Small intestine (tissue), 7 donors: ENCODE measurements at regions not wholly inside any gene's neighbourhood (a gene's known extent, or its start where the extent isn't known, plus 50 kb on each side); places are given as distances from the start of the nearest gene placed in this dataset.

Experiments
- DNase-seq, 2 donors: peaks; one replicate each; pipeline versions ENCODE4 v3.0.0 to v3.0.0-alpha.2; 2013
- FAIRE-seq: peaks from 2 replicates; lab custom pipeline; 2012; peaks lifted over from hg19 to GRCh38; lab: Jason Lieb, UNC
- H3K27ac ChIP-seq, 3 donors: one replicate each; pipeline ENCODE4 v1.5.1; 2013; ENCODE audit warnings: low read length in 2 of 3, mild to moderate bottlenecking in 2 of 3, control low read depth in 1 of 3, inconsistent platforms in 1 of 3, low read depth in 1 of 3, moderate library complexity in 1 of 3
- H3K27me3 ChIP-seq, 3 donors: one replicate each; pipeline ENCODE4 v1.6.1; 2013; ENCODE audit warnings: low read length in 3 of 3, inconsistent platforms in 1 of 3; ENCODE audit not compliant: control insufficient read depth in 3 of 3, insufficient read depth in 3 of 3
- H3K36me3 ChIP-seq, 3 donors: one replicate each; pipeline ENCODE4 v1.6.1; 2013; ENCODE audit warnings: low read length in 3 of 3, inconsistent platforms in 1 of 3, low read depth in 1 of 3, mild to moderate bottlenecking in 1 of 3, moderate library complexity in 1 of 3; ENCODE audit not compliant: control insufficient read depth in 3 of 3, insufficient read depth in 2 of 3
- H3K4me1 ChIP-seq, 3 donors: one replicate each; pipeline ENCODE4 v1.6.1; 2013; ENCODE audit warnings: low read length in 2 of 3, inconsistent platforms in 1 of 3, low read depth in 1 of 3, mild to moderate bottlenecking in 1 of 3, moderate library complexity in 1 of 3; ENCODE audit not compliant: control insufficient read depth in 3 of 3, insufficient read depth in 2 of 3
- H3K4me3 ChIP-seq, 3 donors: one replicate each; pipeline ENCODE4 v1.5.1; 2013; ENCODE audit warnings: low read length in 3 of 3, control low read depth in 1 of 3, inconsistent platforms in 1 of 3, low read depth in 1 of 3, mild to moderate bottlenecking in 1 of 3, moderate library complexity in 1 of 3
- H3K9me3 ChIP-seq, 2 donors: one replicate each; pipeline ENCODE4 v1.6.1; 2013; ENCODE audit warnings: low read depth in 1 of 2, low read length in 1 of 2; ENCODE audit not compliant: control insufficient read depth in 2 of 2, insufficient read depth in 1 of 2
- WGBS, 3 donors: extraction: QIAGEN DNeasy Blood & Tissue Kit; methylation state at CpG; one replicate each; pipeline ENCODE4 v1.1.7; 2013; 5-methylcytosine and 5-hydroxymethylcytosine counted together
- donor health status: healthy with polysubstance abuse.
- donor health status: control.
- donor health status: control.
- donor health status: Bipolar disorder and iron deficiency.
- donor health status: healthy.

GRCh38 chr12:125688223-125688622 is 623.0 kb downstream of the AACS start:
- H3K27ac ChIP-seq = no peak overlapping the region
- DNase-seq (no peak), FAIRE-seq (no peak)
- H3K27me3 ChIP-seq = peaks cover 0 to 1% (median 0%) of the 10 kb centered on the region in 3 donors
- 71 to 88% (median 84%) methylated on average over 7 of the region's 7 CpGs for WGBS, 3 donors
- H3K4me1 ChIP-seq = no peaks in the 10 kb centered on the region
- no peak overlapping the region for H3K4me3 ChIP-seq
- no peaks in the 10 kb centered on the region for H3K9me3 ChIP-seq
- no peaks in the 10 kb centered on the region for H3K36me3 ChIP-seq

- DNase-seq (no peak), FAIRE-seq (no peak)
- Histone ChIP-seq H3K4me1 (no peaks in the 10 kb centered on the region), H3K36me3 (no peaks in the 10 kb centered on the region), H3K27ac (no peak overlapping the region), H3K4me3 (no peak overlapping the region), H3K9me3 (no peaks in the 10 kb centered on the region), H3K27me3 (peaks cover 0 to 1% (median 0%) of the 10 kb centered on the region in 3 donors)
- WGBS, 3 donors = 79 to 93% (median 93%) methylated on average over 5 of the region's 5 CpGs
These were observed 623.6 kb downstream of the AACS start for GRCh38 chr12:125688881-125689280.

GRCh38 chr12:125689576-125690410 is 624.6 kb downstream of the AACS start:
- Histone ChIP-seq H3K27ac (no peak overlapping the region), H3K9me3 (no peaks in the 10 kb centered on the region), H3K4me3 (no peak overlapping the region), H3K4me1 (no peaks in the 10 kb centered on the region), H3K36me3 (no peaks in the 10 kb centered on the region), H3K27me3 (no peaks in the 10 kb centered on the region)
- no peak for DNase-seq
- WGBS, 3 donors = 70 to 74% (median 72%) methylated on average over 18 of the region's 18 CpGs
- no peak for FAIRE-seq

- H3K36me3 ChIP-seq = no peaks in the 10 kb centered on the region
- no peak overlapping the region for H3K4me3 ChIP-seq
- DNase-seq = no peak
- FAIRE-seq = no peak
- H3K9me3 ChIP-seq = no peaks in the 10 kb centered on the region
- no peak overlapping the region for H3K27ac ChIP-seq
- H3K27me3 ChIP-seq = no peaks in the 10 kb centered on the region
- WGBS, 3 donors = 72 to 79% (median 74%) methylated on average over 9 of the region's 9 CpGs
- H3K4me1 ChIP-seq = no peaks in the 10 kb centered on the region
These were observed 625.6 kb downstream of the AACS start for GRCh38 chr12:125690841-125691240.

- DNase-seq = no peak
- H3K27ac ChIP-seq = no peak overlapping the region
- no peaks in the 10 kb centered on the region for H3K36me3 ChIP-seq
- H3K4me3 ChIP-seq = no peak overlapping the region
- no peak for FAIRE-seq
- H3K9me3 ChIP-seq = no peaks in the 10 kb centered on the region
- WGBS, 3 donors = 61 to 66% (median 63%) methylated on average over 2 of the region's 2 CpGs
- H3K27me3 ChIP-seq = no peaks in the 10 kb centered on the region
- no peaks in the 10 kb centered on the region for H3K4me1 ChIP-seq
These were observed 630.8 kb downstream of the AACS start for GRCh38 chr12:125696054-125696453.

GRCh38 chr12:125704803-125705202 is 639.6 kb downstream of the AACS start:
- DNase-seq (no peak), FAIRE-seq (no peak)
- 84 to 86% (median 85%) methylated on average over 3 of the region's 3 CpGs for WGBS, 3 donors

GRCh38 chr12:125720961-125721360 is 655.7 kb downstream of the AACS start:
- no peaks in the 10 kb centered on the region for H3K27me3 ChIP-seq
- FAIRE-seq (no peak), DNase-seq (no peak)
- WGBS, 3 donors = 79 to 81% (median 80%) methylated on average over 10 of the region's 10 CpGs
- no peaks in the 10 kb centered on the region for H3K4me1 ChIP-seq
- peaks cover 3 to 34% of the 10 kb centered on the region in 2 donors for H3K9me3 ChIP-seq
- H3K27ac ChIP-seq = no peak overlapping the region
- H3K36me3 ChIP-seq = no peaks in the 10 kb centered on the region
- H3K4me3 ChIP-seq = no peak overlapping the region

More at GRCh38 chr12:125704803-125705202, 639.6 kb downstream of the AACS start:
- Histone ChIP-seq H3K4me3 (no peak overlapping the region), H3K27me3 (no peaks in the 10 kb centered on the region), H3K9me3 (no peaks in the 10 kb centered on the region), H3K27ac (no peak overlapping the region), H3K4me1 (no peaks in the 10 kb centered on the region), H3K36me3 (no peaks in the 10 kb centered on the region)

GRCh38 chr12:125734137-125734536 is 668.9 kb downstream of the AACS start:
- no peaks in the 10 kb centered on the region for H3K36me3 ChIP-seq
- H3K4me1 ChIP-seq = no peaks in the 10 kb centered on the region
- DNase-seq (no peak), FAIRE-seq (no peak)
- no peak overlapping the region for H3K27ac ChIP-seq
- H3K9me3 ChIP-seq = peaks cover 2 to 8% of the 10 kb centered on the region in 2 donors
- WGBS, 3 donors = 44 to 61% (median 55%) methylated on average over 1 of the region's 1 CpG
- no peaks in the 10 kb centered on the region for H3K27me3 ChIP-seq
- no peak overlapping the region for H3K4me3 ChIP-seq
